GM10248 (cell line): ENCODE measurements at regions not wholly inside any gene's neighbourhood (a gene's known extent, or its start where the extent isn't known, plus 50 kb on each side); places are given as distances from the start of the nearest gene placed in this dataset.

ENCODE experiments used
- CTCF ChIA-PET: fragments of 300-600 bp; sonication (Branson Sonifier 250); formaldehyde crosslinking; extraction: SDS; loops from one replicate; lab custom pipeline; 2021; ENCODE audit warnings: antibody characterized with exemption; lab: Yijun Ruan, JAX
- POLR2A ChIA-PET: fragments of 350-650 bp; sonication (Branson Sonifier 250); formaldehyde crosslinking; extraction: SDS; loops from one replicate; lab custom pipeline; 2020; ENCODE audit warnings: antibody characterized with exemption; lab: Yijun Ruan, JAX
- DNase-seq: peaks from one replicate; pipeline ENCODE4 v3.0.0; 2012; ENCODE audit errors: extremely low spot score
- CTCF ChIP-seq: IDR thresholded peaks from 2 replicates; pipeline ENCODE4 v1.5.1; 2012; ENCODE audit warnings: mild to moderate bottlenecking, low read depth; ENCODE audit errors: extremely low read depth, missing control alignments, control extremely low read depth

DNA sequence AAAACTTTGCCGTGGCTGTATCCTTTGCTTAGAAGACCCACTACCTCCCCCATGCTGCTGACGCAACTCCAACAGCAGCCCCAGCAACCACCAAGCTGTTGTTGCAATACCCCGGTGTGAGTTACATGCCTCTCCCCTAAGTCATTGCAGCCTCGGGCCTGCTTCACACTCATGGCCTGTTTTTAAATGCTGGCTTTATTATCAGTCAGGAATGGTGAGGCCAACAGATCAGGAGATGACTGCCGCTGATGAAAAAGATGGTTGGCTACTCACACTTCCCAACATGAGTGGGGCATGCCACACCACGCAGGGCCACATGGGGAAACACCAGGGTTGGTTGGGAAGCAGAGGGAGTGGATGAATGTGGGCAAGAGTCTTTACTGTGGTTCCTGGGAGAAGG lies 171.5 kb upstream of the SYT13 start:
- no peak for TF ChIP-seq CTCF
- ChIA-PET POLR2A (no interaction called here), CTCF (interaction anchor here (1.4 kb wide), 1 partner anchor 27 kb away, joined by 3 read pairs; no protein-coding TSS in a partner anchor)
- no peak for DNase-seq

DNA sequence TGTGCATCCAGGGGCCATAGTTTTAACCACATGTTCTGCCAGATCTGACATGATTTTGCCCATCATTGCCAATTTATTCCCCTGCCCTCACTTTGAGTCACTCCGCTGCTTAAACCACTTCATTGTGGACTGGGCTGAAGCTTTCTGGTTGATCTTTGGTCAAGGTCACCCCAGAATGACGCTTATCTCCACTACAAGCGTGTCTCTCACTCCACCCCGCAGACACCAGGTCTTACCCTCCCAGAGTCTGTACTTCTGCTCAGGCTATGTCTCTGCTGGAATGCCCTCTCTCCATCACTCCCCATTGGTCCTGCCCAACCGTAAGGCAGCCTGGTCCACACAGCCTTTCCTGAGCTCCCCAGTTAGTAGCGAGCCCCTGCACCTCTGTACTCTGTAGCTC lies 170.5 kb upstream of the SYT13 start:
- ChIA-PET POLR2A (no interaction called here), CTCF (interaction anchor here (0.7 to 1.4 kb wide), 3 partner anchors 11 to 26 kb away, joined by 3 read pairs; no protein-coding TSS in a partner anchor)
- no peak for TF ChIP-seq CTCF
- no peak for DNase-seq

DNA sequence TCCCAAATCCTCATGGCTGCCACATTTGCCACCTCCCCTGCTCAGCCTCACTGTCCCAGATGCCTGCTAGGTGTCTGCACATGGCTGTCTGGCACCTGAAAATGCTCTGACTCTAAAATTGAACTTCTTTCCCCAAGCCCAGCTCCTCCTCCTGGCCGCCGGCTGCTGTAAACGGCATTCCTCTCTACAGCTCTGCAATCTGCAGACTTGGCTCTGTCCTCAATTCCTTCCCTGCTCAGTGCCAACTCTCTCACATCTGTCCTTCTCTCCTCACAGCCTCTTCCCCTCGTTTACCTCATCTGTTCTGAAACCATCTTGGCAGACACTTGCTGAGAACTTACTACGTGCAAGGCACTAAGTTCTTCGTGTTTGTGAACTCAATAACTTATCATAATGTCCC lies 169.4 kb upstream of the SYT13 start:
- DNase-seq: no peak
- CTCF ChIA-PET: no interaction called here
- POLR2A ChIA-PET: no interaction called here
- TF ChIP-seq CTCF: no peak

DNA sequence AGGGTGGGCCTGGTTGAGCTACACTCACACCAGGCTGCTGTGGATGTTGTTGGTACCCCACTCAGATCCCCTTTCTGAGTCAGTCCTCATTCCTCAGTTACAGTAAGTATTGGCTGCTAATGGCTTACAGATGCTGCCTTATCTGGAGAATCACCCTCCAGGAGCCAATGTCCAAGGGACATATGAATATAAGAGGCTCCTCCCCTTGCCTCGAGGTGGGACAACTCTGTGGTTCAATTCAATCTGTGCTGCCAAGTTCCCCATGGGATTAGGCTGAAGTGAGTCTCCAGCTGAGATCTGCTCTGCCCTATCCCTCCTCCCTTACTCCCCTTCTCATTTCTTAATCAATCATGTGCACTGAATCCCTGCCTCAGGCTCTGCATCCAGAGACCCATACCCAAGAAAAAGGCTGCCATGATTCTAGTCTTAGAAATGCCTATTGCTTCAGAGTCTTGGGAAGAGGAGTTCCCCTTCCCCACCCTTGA lies 168.8 kb upstream of the SYT13 start:
- ChIA-PET POLR2A (no interaction called here), CTCF (interaction anchor here (1.1 kb wide), 1 partner anchor 10 kb away, joined by 4 read pairs; no protein-coding TSS in a partner anchor)
- no peak for DNase-seq
- no peak for TF ChIP-seq CTCF

DNA sequence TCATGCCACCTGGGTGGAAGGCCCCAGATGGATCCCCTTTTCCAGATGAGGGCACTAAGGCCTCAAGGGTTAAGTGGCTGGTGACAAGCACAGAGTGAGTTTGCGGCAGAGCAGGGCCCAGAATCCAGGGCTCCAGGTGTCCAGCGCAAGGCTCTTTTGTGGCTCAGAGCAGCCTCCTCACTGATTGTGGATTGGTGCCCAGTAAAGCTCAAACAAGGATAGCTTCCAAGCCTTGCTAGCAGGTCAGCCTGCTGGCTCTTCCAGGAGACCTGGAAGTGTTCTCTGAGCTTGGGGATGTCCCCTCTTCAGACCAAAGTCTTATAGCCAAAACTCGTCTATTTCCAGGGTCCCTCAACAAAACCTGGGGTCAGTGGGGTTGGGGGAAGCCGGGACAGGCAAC lies 167.6 kb upstream of the SYT13 start:
- DNase-seq: no peak
- TF ChIP-seq CTCF: no peak
- ChIA-PET POLR2A (no interaction called here), CTCF (interaction anchor here (1.1 kb wide), 1 partner anchor 11 kb away, joined by 4 read pairs; no protein-coding TSS in a partner anchor)

- ChIA-PET CTCF (interaction anchor here (1.0 kb wide), 1 partner anchor 25 kb away, joined by 3 read pairs; no protein-coding TSS in a partner anchor), POLR2A (no interaction called here)
- DNase-seq: no peak
- no peak for TF ChIP-seq CTCF
Measured at GRCh38 chr11:45451766-45452440, 165.8 kb upstream of the SYT13 start.
